ENCODE measurements at regions not wholly inside any gene's neighbourhood (a gene's known extent, or its start where the extent isn't known, plus 50 kb on each side); places are given as distances from the start of the nearest gene placed in this dataset.

GRCh38 chr14:42683707-42684106 lies 1077.0 kb downstream of the LRFN5 start:
- no peak for TF ChIP-seq CTCF (IDR thresholded peaks at IDR 0.05)
- TF ChIP-seq POLR2A (IDR thresholded peaks at IDR 0.05): no peak
